ENCODE measurements at regions not wholly inside any gene's neighbourhood (a gene's known extent, or its start where the extent isn't known, plus 50 kb on each side); places are given as distances from the start of the nearest gene placed in this dataset.

GRCh38 chr11:11032066-11032465 is 174.2 kb upstream of the ZBED5 start:
- intact Hi-C loops (cut with DNase I; ENCODE audit: low total_unique reads): no loop called here
- DNase-seq: no peak
- Histone ChIP-seq H3K4me3 (no peak overlapping the region), H3K9me3 (no peaks in the 10 kb centered on the region), H3K4me1 (peaks cover 0 to 2% (median under 1%) of the 10 kb centered on the region in 4 donors), H3K36me3 (no peaks in the 10 kb centered on the region), H3K27me3 (no peaks in the 10 kb centered on the region), H3K27ac (no peak overlapping the region)
- WGBS, 5 donors: 61 to 96% (median 82%) methylated on average over 1 of the region's 1 CpG
- no peak for TF ChIP-seq EP300 (IDR thresholded peaks at IDR 0.05)

- intact Hi-C loops (cut with DNase I; ENCODE audit: low total_unique reads): loop anchor here (5.0 kb wide), 2 partner anchors 242 to 758 kb away; no protein-coding TSS in a partner anchor
- no peaks in the 10 kb centered on the region for H3K4me1 ChIP-seq
- TF ChIP-seq POLR2A (IDR thresholded peaks at IDR 0.05) (no peak), EP300 (IDR thresholded peaks at IDR 0.05) (no peak), POLR2AphosphoS5 (IDR thresholded peaks at IDR 0.05) (no peak)
- TF ChIP-seq, protein P1, sequence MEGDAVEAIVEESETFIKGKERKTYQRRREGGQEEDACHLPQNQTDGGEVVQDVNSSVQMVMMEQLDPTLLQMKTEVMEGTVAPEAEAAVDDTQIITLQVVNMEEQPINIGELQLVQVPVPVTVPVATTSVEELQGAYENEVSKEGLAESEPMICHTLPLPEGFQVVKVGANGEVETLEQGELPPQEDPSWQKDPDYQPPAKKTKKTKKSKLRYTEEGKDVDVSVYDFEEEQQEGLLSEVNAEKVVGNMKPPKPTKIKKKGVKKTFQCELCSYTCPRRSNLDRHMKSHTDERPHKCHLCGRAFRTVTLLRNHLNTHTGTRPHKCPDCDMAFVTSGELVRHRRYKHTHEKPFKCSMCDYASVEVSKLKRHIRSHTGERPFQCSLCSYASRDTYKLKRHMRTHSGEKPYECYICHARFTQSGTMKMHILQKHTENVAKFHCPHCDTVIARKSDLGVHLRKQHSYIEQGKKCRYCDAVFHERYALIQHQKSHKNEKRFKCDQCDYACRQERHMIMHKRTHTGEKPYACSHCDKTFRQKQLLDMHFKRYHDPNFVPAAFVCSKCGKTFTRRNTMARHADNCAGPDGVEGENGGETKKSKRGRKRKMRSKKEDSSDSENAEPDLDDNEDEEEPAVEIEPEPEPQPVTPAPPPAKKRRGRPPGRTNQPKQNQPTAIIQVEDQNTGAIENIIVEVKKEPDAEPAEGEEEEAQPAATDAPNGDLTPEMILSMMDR (IDR thresholded peaks at IDR 0.05): no peak
- no peak overlapping the region for H3K4me3 ChIP-seq
- H3K27me3 ChIP-seq: no peaks in the 10 kb centered on the region
- no peak for DNase-seq
- 90 to 95% (median 91%) methylated on average over 3 of the region's 3 CpGs for WGBS, 5 donors
- no peaks in the 10 kb centered on the region for H3K9me3 ChIP-seq
- H3K36me3 ChIP-seq: no peaks in the 10 kb centered on the region
- H3K27ac ChIP-seq: no peak overlapping the region
Observed at GRCh38 chr11:11029027-11029426, 171.2 kb upstream of the ZBED5 start.

GRCh38 chr11:11028017-11028692 is 170.3 kb upstream of the ZBED5 start:
- Histone ChIP-seq H3K4me1 (no peaks in the 10 kb centered on the region), H3K27ac (no peak overlapping the region), H3K9me3 (no peaks in the 10 kb centered on the region), H3K36me3 (no peaks in the 10 kb centered on the region), H3K4me3 (no peak overlapping the region), H3K27me3 (no peaks in the 10 kb centered on the region)
- WGBS, 5 donors: 16 to 24% (median 19%) methylated on average over 5 of the region's 5 CpGs
- no peak for TF ChIP-seq POLR2A (IDR thresholded peaks at IDR 0.05)
- no peak for TF ChIP-seq EP300 (IDR thresholded peaks at IDR 0.05)
- no peak for TF ChIP-seq POLR2AphosphoS5 (IDR thresholded peaks at IDR 0.05)
- TF ChIP-seq, protein P1 (IDR thresholded peaks at IDR 0.05): peak in 5 of 7 experiments; percentile 34 to 71 (median 62)
- DNase-seq: peak; percentile 74 to 84
- intact Hi-C loops (cut with DNase I; ENCODE audit: low total_unique reads): loop anchor here (5.0 kb wide), 2 partner anchors 241 to 759 kb away; no protein-coding TSS in a partner anchor

GRCh38 chr11:11027288-11027687 is 169.4 kb upstream of the ZBED5 start:
- WGBS, 5 donors: 31 to 50% (median 47%) methylated on average over 1 of the region's 1 CpG
- Histone ChIP-seq H3K9me3 (no peaks in the 10 kb centered on the region), H3K27me3 (no peaks in the 10 kb centered on the region), H3K27ac (no peak overlapping the region), H3K36me3 (no peaks in the 10 kb centered on the region), H3K4me3 (no peak overlapping the region), H3K4me1 (no peaks in the 10 kb centered on the region)
- DNase-seq: no peak
- TF ChIP-seq EP300 (IDR thresholded peaks at IDR 0.05) (no peak), POLR2A (IDR thresholded peaks at IDR 0.05) (no peak), POLR2AphosphoS5 (IDR thresholded peaks at IDR 0.05) (no peak)
- TF ChIP-seq, protein P1 (IDR thresholded peaks at IDR 0.05): no peak
- intact Hi-C loops (cut with DNase I; ENCODE audit: low total_unique reads): loop anchor here (5.0 kb wide), 2 partner anchors 240 to 760 kb away; no protein-coding TSS in a partner anchor

- no peaks in the 10 kb centered on the region for H3K36me3 ChIP-seq
- H3K27ac ChIP-seq: no peak overlapping the region
- no peak overlapping the region for H3K4me3 ChIP-seq
- H3K27me3 ChIP-seq: no peaks in the 10 kb centered on the region
- intact Hi-C loops (cut with DNase I; ENCODE audit: low total_unique reads): loop anchor here (5.0 kb wide), 2 partner anchors 238 to 762 kb away; no protein-coding TSS in a partner anchor
- WGBS, 5 donors: 60 to 76% (median 69%) methylated on average over 2 of the region's 2 CpGs
- no peak for TF ChIP-seq POLR2A (IDR thresholded peaks at IDR 0.05)
- no peak for TF ChIP-seq EP300 (IDR thresholded peaks at IDR 0.05)
- no peak for TF ChIP-seq POLR2AphosphoS5 (IDR thresholded peaks at IDR 0.05)
- no peak for DNase-seq
- no peaks in the 10 kb centered on the region for H3K9me3 ChIP-seq
- H3K4me1 ChIP-seq: no peaks in the 10 kb centered on the region
Observed at GRCh38 chr11:11025087-11025486, 167.2 kb upstream of the ZBED5 start.

All from stomach (tissue), 8 donors.